ENCODE measurements at regions not wholly inside any gene's neighbourhood (a gene's known extent, or its start where the extent isn't known, plus 50 kb on each side); places are given as distances from the start of the nearest gene placed in this dataset.

GRCh38 chr2:56666777-56667176, 483.0 kb downstream of the CCDC85A start:
- TF ChIP-seq CTCF (IDR thresholded peaks at IDR 0.05) = no peak

GRCh38 chr2:56671973-56672569, 488.3 kb downstream of the CCDC85A start:
- TF ChIP-seq CTCF (IDR thresholded peaks at IDR 0.05) = no peak

More at GRCh38 chr2:56666777-56667176, 483.0 kb downstream of the CCDC85A start:
- H3K9me3 ChIP-seq = no peaks in the 10 kb centered on the region
- H3K27ac ChIP-seq = no peak overlapping the region
- H3K27me3 ChIP-seq = no peaks in the 10 kb centered on the region
- no peak overlapping the region for H3K4me3 ChIP-seq (ENCODE audit: low read depth in 1 of 2, low read length in 1 of 2)
- H3K36me3 ChIP-seq = no peaks in the 10 kb centered on the region
- no peaks in the 10 kb centered on the region for H3K4me1 ChIP-seq (ENCODE audit: control insufficient read depth in 1 of 2, insufficient read depth in 1 of 2, low read depth in 1 of 2, low read length in 1 of 2)

GRCh38 chr2:56674084-56674483, 490.3 kb downstream of the CCDC85A start:
- TF ChIP-seq CTCF (IDR thresholded peaks at IDR 0.05) = no peak
- no peak overlapping the region for H3K27ac ChIP-seq

More at GRCh38 chr2:56671973-56672569, 488.3 kb downstream of the CCDC85A start:
- Histone ChIP-seq H3K36me3 (no peaks in the 10 kb centered on the region), H3K27me3 (no peaks in the 10 kb centered on the region), H3K4me3 (ENCODE audit: low read depth in 1 of 2, low read length in 1 of 2) (no peak overlapping the region), H3K9me3 (no peaks in the 10 kb centered on the region), H3K4me1 (ENCODE audit: control insufficient read depth in 1 of 2, insufficient read depth in 1 of 2, low read depth in 1 of 2, low read length in 1 of 2) (no peaks in the 10 kb centered on the region), H3K27ac (no peak overlapping the region)

GRCh38 chr2:56676966-56677365, 493.2 kb downstream of the CCDC85A start:
- Histone ChIP-seq H3K36me3 (no peaks in the 10 kb centered on the region), H3K27me3 (no peaks in the 10 kb centered on the region), H3K4me3 (ENCODE audit: low read depth in 1 of 2, low read length in 1 of 2) (no peak overlapping the region), H3K9me3 (no peaks in the 10 kb centered on the region), H3K27ac (no peak overlapping the region), H3K4me1 (ENCODE audit: control insufficient read depth in 1 of 2, insufficient read depth in 1 of 2, low read depth in 1 of 2, low read length in 1 of 2) (no peaks in the 10 kb centered on the region)
- TF ChIP-seq CTCF (IDR thresholded peaks at IDR 0.05) = no peak

More at GRCh38 chr2:56674084-56674483, 490.3 kb downstream of the CCDC85A start:
- H3K4me1 ChIP-seq (ENCODE audit: control insufficient read depth in 1 of 2, insufficient read depth in 1 of 2, low read depth in 1 of 2, low read length in 1 of 2) = no peaks in the 10 kb centered on the region
- no peaks in the 10 kb centered on the region for H3K36me3 ChIP-seq
- H3K27me3 ChIP-seq = no peaks in the 10 kb centered on the region
- H3K9me3 ChIP-seq = no peaks in the 10 kb centered on the region
- no peak overlapping the region for H3K4me3 ChIP-seq (ENCODE audit: low read depth in 1 of 2, low read length in 1 of 2)

GRCh38 chr2:56680971-56681631, 497.3 kb downstream of the CCDC85A start:
- H3K27me3 ChIP-seq = no peaks in the 10 kb centered on the region
- H3K27ac ChIP-seq = no peak overlapping the region
- no peak for TF ChIP-seq CTCF (IDR thresholded peaks at IDR 0.05)

More at GRCh38 chr2:56680971-56681631, 497.3 kb downstream of the CCDC85A start:
- Histone ChIP-seq H3K4me1 (ENCODE audit: control insufficient read depth in 1 of 2, insufficient read depth in 1 of 2, low read depth in 1 of 2, low read length in 1 of 2) (no peaks in the 10 kb centered on the region), H3K4me3 (ENCODE audit: low read depth in 1 of 2, low read length in 1 of 2) (no peak overlapping the region), H3K36me3 (no peaks in the 10 kb centered on the region), H3K9me3 (peaks cover 3% of the 10 kb centered on the region)

Data from neutrophil (primary cell).